HG02840 (cell line): ENCODE measurements at regions not wholly inside any gene's neighbourhood (a gene's known extent, or its start where the extent isn't known, plus 50 kb on each side); places are given as distances from the start of the nearest gene placed in this dataset.

ENCODE experiments used
- ATAC-seq: cut with Tn5 transposase; IDR thresholded peaks from one replicate; pipeline ENCODE4 v1.9.1; 2021; ENCODE audit warnings: mild to moderate bottlenecking, moderate library complexity, moderate number of reproducible peaks; ENCODE audit not compliant: unreplicated experiment, low FRiP score

DNA sequence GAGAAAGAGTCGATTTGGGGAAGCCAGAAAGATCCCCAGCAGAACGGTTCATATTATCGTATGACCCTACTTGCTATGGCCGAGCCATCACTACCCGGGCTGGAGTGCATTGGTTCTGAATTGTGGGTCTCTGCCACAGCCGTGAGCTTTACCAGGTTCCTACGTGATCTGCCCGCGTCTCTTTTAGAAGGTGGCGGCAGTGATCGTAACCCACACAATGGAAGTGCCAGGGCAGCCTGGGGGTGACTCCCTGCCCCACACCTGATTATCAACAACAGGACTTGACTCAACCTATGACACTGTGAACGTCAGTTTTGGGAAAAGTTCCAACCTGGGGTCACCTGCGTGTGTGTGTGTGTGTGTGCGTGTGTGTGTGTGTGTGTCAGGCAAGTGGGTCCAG, 90.8 kb downstream of the SHOX start:
- ATAC-seq = no peak

DNA sequence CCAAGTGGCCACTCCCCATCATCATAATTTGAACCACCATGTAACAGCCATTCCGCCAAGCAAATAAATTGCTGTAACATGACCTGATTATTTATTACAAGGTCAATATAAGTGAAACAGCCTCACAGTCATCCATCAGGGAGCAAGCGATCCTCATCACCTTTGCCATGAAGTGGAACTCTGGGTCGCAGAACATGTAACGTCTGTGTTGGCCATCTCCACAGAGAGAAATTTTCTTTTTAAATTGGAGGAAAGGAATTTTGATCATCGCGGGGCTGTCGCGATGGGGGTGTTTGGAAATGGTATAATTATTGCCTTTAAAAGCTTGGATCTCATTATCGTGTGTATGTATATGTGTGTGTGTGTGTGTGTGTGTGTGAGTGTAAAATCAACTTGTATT, 90.2 kb downstream of the SHOX start:
- no peak for ATAC-seq

DNA sequence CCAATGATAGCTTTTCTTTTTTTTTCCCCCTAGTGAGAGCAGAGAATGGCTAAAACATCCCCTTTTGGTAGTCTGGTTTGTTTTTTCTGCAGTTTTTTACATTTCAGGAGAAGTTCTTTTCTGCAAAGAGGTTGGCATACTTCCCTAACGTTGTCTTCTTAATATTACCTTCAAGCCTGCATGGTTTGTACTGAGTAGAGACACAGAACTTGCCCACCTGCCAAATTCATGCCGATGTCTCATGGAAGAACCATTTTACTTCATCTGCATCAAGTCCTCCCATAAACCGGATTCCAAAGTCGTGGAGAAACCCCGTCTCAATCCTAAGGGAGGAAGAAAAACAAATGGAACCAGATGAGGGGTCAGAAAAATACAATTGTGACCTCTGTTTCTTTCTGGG, 89.7 kb downstream of the SHOX start:
- no peak for ATAC-seq

DNA sequence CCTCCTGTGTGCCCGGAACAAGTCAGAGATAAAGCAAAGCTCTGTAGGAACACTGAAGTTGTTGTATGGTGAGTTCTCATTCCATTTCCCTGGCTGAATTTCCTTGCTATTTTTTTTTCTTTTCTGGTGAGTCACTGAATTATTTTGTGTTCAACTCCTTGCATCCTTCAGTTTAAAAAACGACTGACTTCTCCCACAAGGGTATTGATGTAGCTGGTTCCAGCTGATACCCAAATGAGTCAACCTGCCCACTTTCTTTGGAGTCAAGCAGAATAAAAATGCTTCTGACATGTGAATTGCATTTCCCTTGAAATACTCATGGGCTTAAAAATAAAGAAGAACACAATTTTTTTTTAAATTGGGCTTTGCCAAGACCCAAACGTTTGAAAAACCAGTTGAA, 85.5 kb downstream of the SHOX start:
- ATAC-seq = no peak

DNA sequence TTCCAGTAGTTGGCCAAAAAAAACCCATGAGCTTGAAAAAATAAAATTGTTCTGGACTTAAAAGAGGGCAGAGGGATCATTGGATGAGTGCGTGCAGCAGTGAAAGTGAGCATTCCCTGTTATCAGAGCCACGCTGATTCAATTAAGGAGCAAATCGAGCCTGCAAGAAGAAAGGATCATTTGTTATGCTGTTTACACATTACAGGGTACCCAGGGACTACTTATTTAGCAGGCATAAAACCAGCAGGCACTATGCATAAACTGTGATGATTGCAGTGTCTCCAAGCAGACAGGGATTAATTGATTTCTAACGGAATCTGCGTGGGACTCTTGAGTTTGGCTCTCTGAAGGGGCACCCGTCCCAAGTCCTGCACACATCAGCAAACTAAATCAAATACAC, 83.5 kb downstream of the SHOX start:
- no peak for ATAC-seq
